Activated CD8-positive, alpha-beta T cell treated with anti-CD3 and anti-CD28 coated beads for 36 hours (primary cell): ENCODE measurements at regions not wholly inside any gene's neighbourhood (a gene's known extent, or its start where the extent isn't known, plus 50 kb on each side); places are given as distances from the start of the nearest gene placed in this dataset.
"Not testable (repeated sequence)": the region's sequence is repeated elsewhere in the genome, so short reads cannot be mapped to it uniquely, and the experiment has no call there.

ENCODE experiments used
- ATAC-seq: fragments of 200-7000 bp; cut with Tn5 transposase; one replicate; pipeline ENCODE4 v1.10.0; 2021; ENCODE audit warnings: mild to moderate bottlenecking, moderate library complexity
- CTCF ChIA-PET: fragments of 350-600 bp; sonication (Branson Sonifier 250); formaldehyde crosslinking; loops from one replicate; lab custom pipeline; 2021; ENCODE audit warnings: antibody characterized with exemption; lab: Charles Lee
- POLR2A ChIA-PET: fragments of 350-600 bp; sonication (Branson Sonifier 250); formaldehyde crosslinking; loops from one replicate; lab custom pipeline; 2021; ENCODE audit warnings: antibody characterized with exemption; lab: Charles Lee
- DNase-seq: peaks from one replicate; pipeline ENCODE4 v3.0.0-alpha.2; 2020
- H3K27ac Mint-ChIP-seq: one replicate; pipeline ENCODE4 v1.8.0; 2021; ENCODE audit warnings: mild to moderate bottlenecking, mixed read lengths
- H3K27me3 Mint-ChIP-seq: one replicate; pipeline ENCODE4 v1.8.0; 2021; ENCODE audit warnings: mixed read lengths
- H3K36me3 Mint-ChIP-seq: one replicate; pipeline ENCODE4 v1.8.0; 2021; ENCODE audit warnings: low read depth, mixed read lengths
- H3K4me1 Mint-ChIP-seq: one replicate; pipeline ENCODE4 v1.8.0; 2021; ENCODE audit warnings: low read depth, mixed read lengths
- H3K4me3 Mint-ChIP-seq: one replicate; pipeline ENCODE4 v1.8.0; 2021; ENCODE audit warnings: mild to moderate bottlenecking, moderate library complexity, mixed read lengths
- H3K9me3 Mint-ChIP-seq: one replicate; pipeline ENCODE4 v1.8.0; 2021; ENCODE audit warnings: mixed read lengths
- intact Hi-C: fragments of 100-400 bp; cut with micrococcal nuclease; formaldehyde crosslinking; loops from one replicate; pipeline ENCODE4 v1.10.0; 2022
- TF ChIP-seq, protein P1 (sequence below): fragments of 200-600 bp; IDR thresholded peaks from one replicate; pipeline ENCODE4 v1.8.0; 2022; ENCODE audit warnings: antibody characterized with exemption, mild to moderate bottlenecking

- ChIA-PET CTCF (no interaction called here), POLR2A (no interaction called here)
- no peaks in the 10 kb centered on the region for H3K27me3 Mint-ChIP-seq
- intact Hi-C loops, result no loop called here
- no peaks in the 10 kb centered on the region for H3K4me1 Mint-ChIP-seq
- DNase-seq, result no peak
- ATAC-seq, result no peak
- TF ChIP-seq, protein P1, sequence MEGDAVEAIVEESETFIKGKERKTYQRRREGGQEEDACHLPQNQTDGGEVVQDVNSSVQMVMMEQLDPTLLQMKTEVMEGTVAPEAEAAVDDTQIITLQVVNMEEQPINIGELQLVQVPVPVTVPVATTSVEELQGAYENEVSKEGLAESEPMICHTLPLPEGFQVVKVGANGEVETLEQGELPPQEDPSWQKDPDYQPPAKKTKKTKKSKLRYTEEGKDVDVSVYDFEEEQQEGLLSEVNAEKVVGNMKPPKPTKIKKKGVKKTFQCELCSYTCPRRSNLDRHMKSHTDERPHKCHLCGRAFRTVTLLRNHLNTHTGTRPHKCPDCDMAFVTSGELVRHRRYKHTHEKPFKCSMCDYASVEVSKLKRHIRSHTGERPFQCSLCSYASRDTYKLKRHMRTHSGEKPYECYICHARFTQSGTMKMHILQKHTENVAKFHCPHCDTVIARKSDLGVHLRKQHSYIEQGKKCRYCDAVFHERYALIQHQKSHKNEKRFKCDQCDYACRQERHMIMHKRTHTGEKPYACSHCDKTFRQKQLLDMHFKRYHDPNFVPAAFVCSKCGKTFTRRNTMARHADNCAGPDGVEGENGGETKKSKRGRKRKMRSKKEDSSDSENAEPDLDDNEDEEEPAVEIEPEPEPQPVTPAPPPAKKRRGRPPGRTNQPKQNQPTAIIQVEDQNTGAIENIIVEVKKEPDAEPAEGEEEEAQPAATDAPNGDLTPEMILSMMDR, result no peak
- H3K36me3 Mint-ChIP-seq, result no peaks in the 10 kb centered on the region
- peaks cover 16% of the 10 kb centered on the region for H3K9me3 Mint-ChIP-seq
- H3K27ac Mint-ChIP-seq, result no peak overlapping the region
- H3K4me3 Mint-ChIP-seq, result no peak overlapping the region
These were observed 1067.4 kb downstream of the CDH9 start for GRCh38 chr5:25970906-25971489.

DNA sequence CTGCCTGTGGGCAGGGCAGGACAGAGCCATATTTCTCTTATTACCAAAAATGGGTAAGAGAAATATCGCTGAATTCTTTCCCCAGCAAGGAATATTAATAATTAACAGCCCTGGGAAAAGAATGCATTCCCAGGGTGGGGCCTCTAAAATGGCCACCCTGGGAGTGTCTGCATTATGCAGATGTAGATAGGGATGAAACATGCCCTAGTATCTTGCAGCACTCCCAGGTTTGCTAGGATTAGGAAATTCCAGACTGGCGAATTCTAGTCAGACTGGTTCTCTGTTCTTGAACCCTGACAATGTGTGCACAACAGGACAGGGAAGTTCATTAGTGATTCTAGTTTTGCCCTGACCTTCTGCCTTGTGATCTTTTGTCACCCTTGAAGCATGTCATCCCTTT, 1069.3 kb downstream of the CDH9 start:
- intact Hi-C loops, result not testable (repeated sequence)

DNA sequence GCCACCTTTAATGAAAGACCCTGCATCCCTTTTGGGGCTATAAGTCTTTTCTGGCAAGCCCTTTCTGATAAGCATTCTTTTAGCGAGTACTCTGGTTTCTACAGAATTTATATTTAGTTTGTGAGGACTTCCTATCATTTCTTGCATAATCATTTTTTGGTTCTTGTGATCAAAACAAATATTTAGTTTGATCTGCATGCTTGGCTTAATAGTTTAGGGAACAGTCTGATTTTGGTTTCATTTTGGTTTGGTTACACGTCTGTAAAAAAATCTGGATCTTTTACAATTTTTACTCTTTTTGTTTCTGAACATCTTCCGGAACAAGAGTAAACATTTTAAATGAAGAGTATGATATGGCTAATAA, 1074.4 kb downstream of the CDH9 start:
- no peak for DNase-seq
- H3K9me3 Mint-ChIP-seq, result peaks cover 16% of the 10 kb centered on the region
- no peaks in the 10 kb centered on the region for H3K27me3 Mint-ChIP-seq
- no peaks in the 10 kb centered on the region for H3K4me1 Mint-ChIP-seq
- intact Hi-C loops, result no loop called here
- no peak for ATAC-seq
- TF ChIP-seq, protein P1, result no peak
- no peaks in the 10 kb centered on the region for H3K36me3 Mint-ChIP-seq
- no peak overlapping the region for H3K27ac Mint-ChIP-seq
- CTCF ChIA-PET, result no interaction called here
- H3K4me3 Mint-ChIP-seq, result no peak overlapping the region
- POLR2A ChIA-PET, result no interaction called here

More for the DNA sequence above, 1069.3 kb downstream of the CDH9 start:
- H3K36me3 Mint-ChIP-seq, ATAC-seq, POLR2A ChIA-PET, H3K4me1 Mint-ChIP-seq, DNase-seq, H3K27ac Mint-ChIP-seq, H3K4me3 Mint-ChIP-seq, CTCF ChIA-PET, H3K27me3 Mint-ChIP-seq: not testable (repeated sequence)
- H3K9me3 Mint-ChIP-seq, result peaks cover 16% of the 10 kb centered on the region

DNA sequence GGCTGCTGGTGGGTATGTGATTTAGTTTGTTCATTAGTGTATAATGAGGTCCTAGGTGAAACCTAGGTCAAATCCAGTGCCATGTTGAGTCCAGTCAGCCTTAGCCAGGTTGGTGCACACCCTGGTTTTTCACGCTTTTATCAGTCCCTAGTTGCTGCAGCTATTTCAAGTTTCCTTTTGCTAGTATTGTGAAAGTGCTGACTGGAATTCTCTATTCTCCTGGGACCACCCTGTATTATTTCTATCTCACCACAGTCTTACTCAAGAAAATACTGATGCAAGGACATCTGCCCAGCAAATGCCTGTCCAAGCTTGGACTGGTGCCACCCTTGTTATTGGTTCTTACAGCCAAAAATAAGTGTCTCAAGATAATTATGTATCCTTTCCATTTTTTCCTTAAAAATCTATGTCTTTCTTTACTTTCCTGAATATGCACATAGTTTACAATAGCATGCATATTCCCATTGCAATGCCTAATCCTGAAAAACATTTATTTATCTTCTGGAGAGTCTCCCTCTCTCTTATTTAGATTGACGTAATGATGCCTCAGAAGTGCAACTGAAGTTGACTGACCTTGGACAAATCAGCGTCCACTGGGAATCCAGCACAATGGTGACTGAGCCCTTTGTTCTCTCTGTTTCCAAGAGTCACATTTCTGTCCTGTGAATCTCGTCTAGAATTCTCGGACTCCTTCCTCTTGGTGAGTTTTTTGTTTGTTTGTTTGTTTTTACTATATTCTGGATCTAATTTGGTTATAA, 1075.0 kb downstream of the CDH9 start:
- DNase-seq (no peak), ATAC-seq (no peak)
- no peak overlapping the region for H3K4me3 Mint-ChIP-seq
- ChIA-PET CTCF (no interaction called here), POLR2A (no interaction called here)
- TF ChIP-seq, protein P1, result no peak
- no peaks in the 10 kb centered on the region for H3K4me1 Mint-ChIP-seq
- H3K36me3 Mint-ChIP-seq, result no peaks in the 10 kb centered on the region
- no peaks in the 10 kb centered on the region for H3K27me3 Mint-ChIP-seq
- no peak overlapping the region for H3K27ac Mint-ChIP-seq
- intact Hi-C loops, result no loop called here
- H3K9me3 Mint-ChIP-seq, result peaks cover 14% of the 10 kb centered on the region

DNA sequence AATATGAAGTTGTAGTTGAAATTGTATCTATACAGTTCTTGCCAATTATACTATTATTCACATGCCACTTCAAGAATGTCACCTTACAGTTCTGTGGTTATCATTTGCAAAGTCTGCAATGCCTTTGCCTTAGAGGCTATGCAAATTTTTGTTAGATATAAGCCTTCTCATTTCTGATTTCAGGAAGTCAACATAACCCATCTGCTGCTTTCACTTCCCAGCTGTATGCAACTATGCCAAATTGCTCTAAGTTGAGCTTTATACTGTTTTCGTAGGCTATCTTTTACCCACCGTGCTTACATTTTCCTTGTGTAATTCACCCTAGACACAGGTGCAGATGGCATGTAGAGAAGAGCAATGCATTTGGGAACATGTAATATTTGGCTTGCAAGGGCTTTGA, 1083.0 kb downstream of the CDH9 start:
- Mint-ChIP-seq H3K9me3 (peaks cover 4% of the 10 kb centered on the region), H3K27ac (no peak overlapping the region), H3K4me3 (no peak overlapping the region), H3K4me1 (no peaks in the 10 kb centered on the region), H3K36me3 (no peaks in the 10 kb centered on the region), H3K27me3 (no peaks in the 10 kb centered on the region)
- no peak for ATAC-seq
- ChIA-PET POLR2A (no interaction called here), CTCF (no interaction called here)
- intact Hi-C loops, result no loop called here
- no peak for DNase-seq
- TF ChIP-seq, protein P1, result no peak
